ENCODE measurements at regions not wholly inside any gene's neighbourhood (a gene's known extent, or its start where the extent isn't known, plus 50 kb on each side); places are given as distances from the start of the nearest gene placed in this dataset.
"Not testable (repeated sequence)": the region's sequence is repeated elsewhere in the genome, so short reads cannot be mapped to it uniquely, and the experiment has no call there.

- POLR2A ChIA-PET, result no interaction called here
- H3K36me3 Mint-ChIP-seq, result no peaks in the 10 kb centered on the region
- Histone ChIP-seq H3K27ac (ENCODE audit: low read depth, low read length) (no peak overlapping the region), H3K36me3 (ENCODE audit: insufficient read depth, low read length) (no peaks in the 10 kb centered on the region), H3K4me3 (ENCODE audit: low read length) (no peak overlapping the region), H3K9me3 (ENCODE audit: low read length) (no peaks in the 10 kb centered on the region), H3K27me3 (ENCODE audit: insufficient read depth, low read length, poor library complexity, severe bottlenecking) (no peaks in the 10 kb centered on the region), H3K4me1 (ENCODE audit: insufficient read depth, low read length) (no peaks in the 10 kb centered on the region)
- H3K27me3 Mint-ChIP-seq, result peaks cover 12 to 21% of the 10 kb centered on the region in 2 donors
- DNase-seq, result no peak
- H3K4me1 Mint-ChIP-seq, result no peaks in the 10 kb centered on the region
- no peak overlapping the region for H3K27ac Mint-ChIP-seq
- no peak overlapping the region for H3K4me3 Mint-ChIP-seq
- no peaks in the 10 kb centered on the region for H3K9me3 Mint-ChIP-seq
- CTCF ChIA-PET, result no interaction called here
Measured at GRCh38 chr21:35711213-35711612, 349.1 kb downstream of the SETD4 start.

DNA sequence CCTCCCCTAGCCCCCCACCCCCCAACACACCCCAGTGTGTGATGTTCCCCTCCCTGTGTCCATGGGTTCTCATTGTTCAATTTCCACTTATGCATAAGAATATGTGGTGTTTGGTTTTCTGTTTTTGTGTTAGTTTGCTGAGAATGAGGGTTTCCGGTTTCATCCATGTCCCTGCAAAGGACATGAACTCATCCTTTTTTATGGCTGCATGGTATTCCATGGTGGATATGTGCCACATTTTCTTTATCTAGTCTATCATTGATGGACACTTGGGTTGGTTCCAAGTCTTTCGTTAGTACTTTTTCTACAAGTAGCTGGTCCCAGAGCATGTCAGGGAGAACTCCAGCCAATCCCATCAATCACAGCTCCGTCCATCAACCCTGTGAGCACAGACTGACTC lies 350.3 kb downstream of the SETD4 start:
- DNase-seq; H3K9me3 Mint-ChIP-seq; H3K27me3 ChIP-seq (ENCODE audit: insufficient read depth, low read length, poor library complexity, severe bottlenecking); H3K27ac ChIP-seq (ENCODE audit: low read depth, low read length); H3K4me1 Mint-ChIP-seq; H3K4me3 Mint-ChIP-seq; H3K27ac Mint-ChIP-seq; CTCF ChIA-PET; H3K36me3 ChIP-seq (ENCODE audit: insufficient read depth, low read length); H3K36me3 Mint-ChIP-seq; POLR2A ChIA-PET; H3K4me3 ChIP-seq (ENCODE audit: low read length); H3K4me1 ChIP-seq (ENCODE audit: insufficient read depth, low read length); H3K9me3 ChIP-seq (ENCODE audit: low read length): not testable (repeated sequence)
- peaks cover 11 to 26% of the 10 kb centered on the region in 2 donors for H3K27me3 Mint-ChIP-seq

DNA sequence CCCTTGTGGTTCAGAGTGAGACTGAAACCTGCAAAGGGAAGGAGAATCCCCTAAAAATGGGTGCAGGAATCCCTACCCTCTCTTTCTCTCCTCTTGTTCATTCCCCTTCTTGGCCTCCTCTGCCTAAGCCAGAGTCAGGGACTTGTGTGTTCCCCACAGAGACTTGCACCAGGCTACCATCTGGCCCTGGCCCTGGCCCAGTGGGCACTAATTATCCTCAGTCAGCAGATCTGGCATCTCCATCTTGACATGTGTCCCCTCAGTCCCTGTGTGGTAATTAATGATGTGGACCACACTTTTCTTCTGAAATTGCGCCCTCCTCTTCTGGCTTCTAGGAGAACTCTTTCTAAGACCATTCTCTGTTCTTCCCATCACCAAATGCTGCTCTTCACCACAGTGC lies 354.4 kb downstream of the SETD4 start:
- Histone ChIP-seq H3K27me3 (ENCODE audit: insufficient read depth, low read length, poor library complexity, severe bottlenecking) (peaks cover 7% of the 10 kb centered on the region), H3K4me3 (ENCODE audit: low read length) (no peak overlapping the region), H3K27ac (ENCODE audit: low read depth, low read length) (no peak overlapping the region), H3K36me3 (ENCODE audit: insufficient read depth, low read length) (no peaks in the 10 kb centered on the region), H3K4me1 (ENCODE audit: insufficient read depth, low read length) (no peaks in the 10 kb centered on the region), H3K9me3 (ENCODE audit: low read length) (no peaks in the 10 kb centered on the region)
- no peak overlapping the region for H3K4me3 Mint-ChIP-seq
- no peak for DNase-seq
- ChIA-PET CTCF (no interaction called here), POLR2A (no interaction called here)
- H3K27me3 Mint-ChIP-seq, result peaks cover 10 to 37% of the 10 kb centered on the region in 2 donors
- H3K27ac Mint-ChIP-seq, result no peak overlapping the region
- H3K9me3 Mint-ChIP-seq, result no peaks in the 10 kb centered on the region
- no peaks in the 10 kb centered on the region for H3K4me1 Mint-ChIP-seq
- no peaks in the 10 kb centered on the region for H3K36me3 Mint-ChIP-seq

GRCh38 chr21:35705237-35705887 lies 355.0 kb downstream of the SETD4 start:
- no peak overlapping the region for H3K4me3 ChIP-seq (ENCODE audit: low read length)
- Mint-ChIP-seq H3K4me3 (no peak overlapping the region), H3K9me3 (no peaks in the 10 kb centered on the region), H3K4me1 (no peaks in the 10 kb centered on the region), H3K27me3 (peaks cover 10 to 41% of the 10 kb centered on the region in 2 donors), H3K36me3 (no peaks in the 10 kb centered on the region), H3K27ac (no peak overlapping the region)
- H3K9me3 ChIP-seq (ENCODE audit: low read length), result no peaks in the 10 kb centered on the region
- DNase-seq, result no peak
- ChIA-PET POLR2A (no interaction called here), CTCF (no interaction called here)
- no peaks in the 10 kb centered on the region for H3K4me1 ChIP-seq (ENCODE audit: insufficient read depth, low read length)
- no peak overlapping the region for H3K27ac ChIP-seq (ENCODE audit: low read depth, low read length)
- no peaks in the 10 kb centered on the region for H3K36me3 ChIP-seq (ENCODE audit: insufficient read depth, low read length)
- H3K27me3 ChIP-seq (ENCODE audit: insufficient read depth, low read length, poor library complexity, severe bottlenecking), result peaks cover 9% of the 10 kb centered on the region

- Histone ChIP-seq H3K4me1 (ENCODE audit: insufficient read depth, low read length) (no peaks in the 10 kb centered on the region), H3K27me3 (ENCODE audit: insufficient read depth, low read length, poor library complexity, severe bottlenecking) (peaks cover 9% of the 10 kb centered on the region), H3K9me3 (ENCODE audit: low read length) (no peaks in the 10 kb centered on the region), H3K27ac (ENCODE audit: low read depth, low read length) (no peak overlapping the region), H3K36me3 (ENCODE audit: insufficient read depth, low read length) (no peaks in the 10 kb centered on the region), H3K4me3 (ENCODE audit: low read length) (no peak overlapping the region)
- Mint-ChIP-seq H3K27me3 (peaks cover 10 to 54% of the 10 kb centered on the region in 2 donors), H3K36me3 (no peaks in the 10 kb centered on the region), H3K4me3 (no peak overlapping the region), H3K27ac (no peak overlapping the region), H3K9me3 (no peaks in the 10 kb centered on the region), H3K4me1 (no peaks in the 10 kb centered on the region)
- ChIA-PET CTCF (no interaction called here), POLR2A (no interaction called here)
- no peak for DNase-seq
Measured at GRCh38 chr21:35703704-35704103, 356.6 kb downstream of the SETD4 start.

- H3K27me3 Mint-ChIP-seq, result peaks cover 11 to 58% of the 10 kb centered on the region in 2 donors
- POLR2A ChIA-PET, result no interaction called here
Measured at GRCh38 chr21:35699361-35699760, 361.0 kb downstream of the SETD4 start.

GRCh38 chr21:35697321-35697808 lies 363.0 kb downstream of the SETD4 start:
- no peak overlapping the region for H3K4me3 ChIP-seq (ENCODE audit: low read length)
- no peaks in the 10 kb centered on the region for H3K36me3 ChIP-seq (ENCODE audit: insufficient read depth, low read length)
- no peaks in the 10 kb centered on the region for H3K36me3 Mint-ChIP-seq
- no peaks in the 10 kb centered on the region for H3K4me1 Mint-ChIP-seq
- no peak overlapping the region for H3K27ac Mint-ChIP-seq
- no peaks in the 10 kb centered on the region for H3K9me3 Mint-ChIP-seq
- peaks cover 9% of the 10 kb centered on the region for H3K27me3 ChIP-seq (ENCODE audit: insufficient read depth, low read length, poor library complexity, severe bottlenecking)
- DNase-seq, result peak in 1 of 5 donors; percentile 6
- no peak overlapping the region for H3K4me3 Mint-ChIP-seq
- H3K27ac ChIP-seq (ENCODE audit: low read depth, low read length), result no peak overlapping the region
- peaks cover 4% of the 10 kb centered on the region for H3K4me1 ChIP-seq (ENCODE audit: insufficient read depth, low read length)
- CTCF ChIA-PET, result no interaction called here
- POLR2A ChIA-PET, result no interaction called here
- H3K27me3 Mint-ChIP-seq, result peaks cover 4 to 46% of the 10 kb centered on the region in 2 donors
- no peaks in the 10 kb centered on the region for H3K9me3 ChIP-seq (ENCODE audit: low read length)

More at GRCh38 chr21:35699361-35699760, 361.0 kb downstream of the SETD4 start:
- no peak for DNase-seq
- Histone ChIP-seq H3K36me3 (ENCODE audit: insufficient read depth, low read length) (no peaks in the 10 kb centered on the region), H3K4me1 (ENCODE audit: insufficient read depth, low read length) (peaks cover 4% of the 10 kb centered on the region), H3K9me3 (ENCODE audit: low read length) (no peaks in the 10 kb centered on the region), H3K4me3 (ENCODE audit: low read length) (no peak overlapping the region), H3K27me3 (ENCODE audit: insufficient read depth, low read length, poor library complexity, severe bottlenecking) (peaks cover 14% of the 10 kb centered on the region), H3K27ac (ENCODE audit: low read depth, low read length) (no peak overlapping the region)
- Mint-ChIP-seq H3K9me3 (no peaks in the 10 kb centered on the region), H3K36me3 (no peaks in the 10 kb centered on the region), H3K4me3 (no peak overlapping the region), H3K4me1 (no peaks in the 10 kb centered on the region), H3K27ac (no peak overlapping the region)
- CTCF ChIA-PET, result no interaction called here

DNA sequence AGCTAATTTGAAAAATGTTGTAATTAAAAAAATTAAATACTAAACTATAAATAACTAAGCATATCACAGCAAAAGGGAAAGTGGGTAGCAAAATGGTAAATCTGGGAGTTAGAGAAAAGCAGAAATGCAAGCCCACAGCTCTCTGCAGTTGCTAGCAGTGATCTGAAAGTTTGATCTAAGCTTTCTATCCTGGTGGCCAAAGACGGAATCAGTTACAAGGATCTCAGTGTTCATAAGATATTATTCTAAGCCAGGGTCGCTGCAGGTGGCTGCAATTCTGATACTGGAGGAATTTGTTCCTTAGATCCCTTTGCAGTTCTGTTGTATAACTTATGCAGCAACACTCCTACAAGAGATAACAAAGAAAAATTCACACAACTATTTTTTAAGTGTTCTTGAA lies 363.7 kb downstream of the SETD4 start:
- H3K27ac ChIP-seq (ENCODE audit: low read depth, low read length), result no peak overlapping the region
- no peaks in the 10 kb centered on the region for H3K4me1 Mint-ChIP-seq
- no peak overlapping the region for H3K27ac Mint-ChIP-seq
- H3K36me3 Mint-ChIP-seq, result no peaks in the 10 kb centered on the region
- CTCF ChIA-PET, result no interaction called here
- no peak for DNase-seq
- peaks cover 0 to 2% (median 0%) of the 10 kb centered on the region in 5 donors for H3K9me3 Mint-ChIP-seq
- H3K36me3 ChIP-seq (ENCODE audit: insufficient read depth, low read length), result no peaks in the 10 kb centered on the region
- peaks cover 4 to 53% of the 10 kb centered on the region in 2 donors for H3K27me3 Mint-ChIP-seq
- H3K4me1 ChIP-seq (ENCODE audit: insufficient read depth, low read length), result peaks cover 4% of the 10 kb centered on the region
- peaks cover 9% of the 10 kb centered on the region for H3K27me3 ChIP-seq (ENCODE audit: insufficient read depth, low read length, poor library complexity, severe bottlenecking)
- H3K4me3 Mint-ChIP-seq, result no peak overlapping the region
- H3K4me3 ChIP-seq (ENCODE audit: low read length), result no peak overlapping the region
- POLR2A ChIA-PET, result no interaction called here
- H3K9me3 ChIP-seq (ENCODE audit: low read length), result no peaks in the 10 kb centered on the region

Data from CD8-positive, alpha-beta memory T cell (primary cell).